H9 (cell line): ENCODE measurements at regions not wholly inside any gene's neighbourhood (a gene's known extent, or its start where the extent isn't known, plus 50 kb on each side); places are given as distances from the start of the nearest gene placed in this dataset.
"Not testable (repeated sequence)": the region's sequence is repeated elsewhere in the genome, so short reads cannot be mapped to it uniquely, and the experiment has no call there.

Experiments
- DNase-seq: peaks from one replicate; pipeline ENCODE4 v3.0.0-alpha.2; 2017
- H2AFZ ChIP-seq: one replicate; pipeline ENCODE4 v1.6.1; 2013; ENCODE audit warnings: mild to moderate bottlenecking, low read length, control low read depth, moderate library complexity
- H2AK5ac ChIP-seq: 2 replicates; pipeline ENCODE4 v1.6.1; 2013; ENCODE audit warnings: low read length, control low read depth, mixed read lengths; ENCODE audit not compliant: insufficient read length
- H2BK120ac ChIP-seq: one replicate; pipeline ENCODE4 v1.6.1; 2013; ENCODE audit warnings: low read depth, mild to moderate bottlenecking, low read length, control low read depth, inconsistent platforms; ENCODE audit not compliant: poor library complexity, severe bottlenecking
- H2BK12ac ChIP-seq: 2 replicates; pipeline ENCODE4 v1.6.1; 2013; ENCODE audit warnings: low read length, control low read depth, mixed read lengths, low read depth; ENCODE audit not compliant: insufficient read length
- H2BK15ac ChIP-seq: 2 replicates; pipeline ENCODE4 v1.6.1; 2013; ENCODE audit warnings: low read depth, low read length, control low read depth
- H2BK20ac ChIP-seq: one replicate; pipeline ENCODE4 v1.6.1; 2013; ENCODE audit warnings: low read depth, mild to moderate bottlenecking, low read length, control low read depth, inconsistent platforms; ENCODE audit not compliant: poor library complexity, severe bottlenecking
- H2BK5ac ChIP-seq: 2 replicates; pipeline ENCODE4 v1.6.1; 2013; ENCODE audit warnings: low read length, control low read depth, mixed read lengths; ENCODE audit not compliant: insufficient read length
- H3K14ac ChIP-seq: 2 replicates; pipeline ENCODE4 v1.6.1; 2013; ENCODE audit warnings: low read length, control low read depth; ENCODE audit not compliant: insufficient read depth
- H3K18ac ChIP-seq: 2 replicates; pipeline ENCODE4 v1.6.1; 2013; ENCODE audit warnings: low read depth, mild to moderate bottlenecking, mixed read lengths, low read length, control low read depth; ENCODE audit not compliant: insufficient read length
- H3K23ac ChIP-seq: 2 replicates; pipeline ENCODE4 v1.6.1; 2013; ENCODE audit warnings: low read length, control low read depth, mixed read lengths, low read depth; ENCODE audit not compliant: insufficient read length
- H3K23me2 ChIP-seq: 2 replicates; pipeline ENCODE4 v1.6.1; 2013; ENCODE audit warnings: low read depth, mild to moderate bottlenecking, mixed read lengths, low read length, control low read depth; ENCODE audit not compliant: insufficient read length, poor library complexity, severe bottlenecking
- H3K27ac ChIP-seq: 2 replicates; pipeline ENCODE4 v1.5.1; 2013; ENCODE audit warnings: low read length, control low read depth, mixed read lengths, low read depth; ENCODE audit not compliant: insufficient read length
- H3K27me3 ChIP-seq: 2 replicates; pipeline ENCODE4 v1.6.1; 2013; ENCODE audit warnings: low read length, control low read depth, inconsistent platforms; ENCODE audit not compliant: insufficient read depth
- H3K4ac ChIP-seq: 2 replicates; pipeline ENCODE4 v1.6.1; 2013; ENCODE audit warnings: low read depth, mild to moderate bottlenecking, control low read depth, inconsistent platforms, low read length, moderate library complexity
- H3K4me1 ChIP-seq: 2 replicates; pipeline ENCODE4 v1.6.1; 2013; ENCODE audit warnings: low read length, control low read depth, inconsistent platforms; ENCODE audit not compliant: insufficient read depth
- H3K4me2 ChIP-seq: 2 replicates; pipeline ENCODE4 v1.6.1; 2013; ENCODE audit warnings: low read length, control low read depth, mixed read lengths; ENCODE audit not compliant: insufficient read length, insufficient read depth
- H3K56ac ChIP-seq: 2 replicates; pipeline ENCODE4 v1.6.1; 2013; ENCODE audit warnings: low read depth, mild to moderate bottlenecking, mixed read lengths, low read length, control low read depth; ENCODE audit not compliant: insufficient read length
- H3K79me1 ChIP-seq: 2 replicates; pipeline ENCODE4 v1.6.1; 2013; ENCODE audit warnings: low read depth, mild to moderate bottlenecking, moderate library complexity, low read length, control low read depth, inconsistent platforms; ENCODE audit not compliant: insufficient read depth, poor library complexity, severe bottlenecking
- H3K79me2 ChIP-seq: 2 replicates; pipeline ENCODE4 v1.6.1; 2013; ENCODE audit warnings: low read length, control low read depth, inconsistent platforms; ENCODE audit not compliant: insufficient read depth
- H3K9ac ChIP-seq: 2 replicates; pipeline ENCODE4 v1.6.1; 2013; ENCODE audit warnings: low read length, control low read depth, mixed read lengths; ENCODE audit not compliant: insufficient read length; ENCODE audit errors: extremely low read depth
- H3K9me3 ChIP-seq: one replicate; pipeline ENCODE4 v1.6.1; 2013; ENCODE audit warnings: low read depth, low read length, inconsistent platforms; ENCODE audit not compliant: control insufficient read depth
- H3T11ph ChIP-seq: one replicate; pipeline ENCODE4 v1.6.1; 2013; ENCODE audit warnings: mild to moderate bottlenecking, low read length, control low read depth, inconsistent platforms
- H4K20me1 ChIP-seq: one replicate; pipeline ENCODE4 v1.6.1; 2013; ENCODE audit not compliant: control insufficient read depth, insufficient read length, insufficient read depth
- H4K5ac ChIP-seq: 2 replicates; pipeline ENCODE4 v1.6.1; 2013; ENCODE audit warnings: low read depth, mild to moderate bottlenecking, mixed read lengths, low read length, control low read depth; ENCODE audit not compliant: insufficient read length
- H4K8ac ChIP-seq: replicated peaks from 2 replicates; pipeline ENCODE4 v1.6.1; 2013; ENCODE audit warnings: low read length, control low read depth, mixed read lengths, low read depth; ENCODE audit not compliant: insufficient read length
- H4K91ac ChIP-seq: 2 replicates; pipeline ENCODE4 v1.6.1; 2013; ENCODE audit warnings: low read depth, mild to moderate bottlenecking, moderate library complexity, mixed read lengths, low read length, control low read depth; ENCODE audit not compliant: insufficient read length
- H3K27ac Mint-ChIP-seq, 3 experiments: 2 replicates in 2 of 3; 3 replicates in 1 of 3; pipeline ENCODE4 v1.8.0; 2020 to 2021; ENCODE audit warnings: mixed read lengths in 3 of 3, mild to moderate bottlenecking in 1 of 3, moderate library complexity in 1 of 3
- H3K27me3 Mint-ChIP-seq: 2 replicates; pipeline ENCODE4 v1.8.0; 2021; ENCODE audit warnings: low read depth, mild to moderate bottlenecking, moderate library complexity, mixed read lengths
- H3K36me3 Mint-ChIP-seq, 3 experiments: 2 replicates in 2 of 3; 3 replicates in 1 of 3; pipeline ENCODE4 v1.8.0; 2020 to 2021; ENCODE audit warnings: low read depth in 3 of 3, mixed read lengths in 3 of 3; ENCODE audit not compliant: insufficient read depth in 1 of 3
- H3K4me1 Mint-ChIP-seq, 2 experiments: 2 replicates each; pipeline ENCODE4 v1.8.0; 2020; ENCODE audit warnings: mixed read lengths in 2 of 2
- H3K4me3 Mint-ChIP-seq, 2 experiments: 2 replicates in 1 of 2; 3 replicates in 1 of 2; pipeline ENCODE4 v1.8.0; 2020 to 2021; ENCODE audit warnings: mild to moderate bottlenecking in 2 of 2, mixed read lengths in 2 of 2, moderate library complexity in 1 of 2
- H3K9me3 Mint-ChIP-seq, 2 experiments: 2 replicates in 1 of 2; 3 replicates in 1 of 2; pipeline ENCODE4 v1.8.0; 2020; ENCODE audit warnings: mild to moderate bottlenecking in 2 of 2, mixed read lengths in 2 of 2, moderate library complexity in 1 of 2
- WGBS: extraction: QIAGEN DNeasy Blood & Tissue Kit; methylation state at CpG from one replicate; pipeline ENCODE4 v1.1.7; 2013; ENCODE audit warnings: missing lambda C conversion rate, low lambda C conversion rate, mixed read lengths; ENCODE audit not compliant: insufficient read length; ENCODE audit errors: extremely low coverage; 5-methylcytosine and 5-hydroxymethylcytosine counted together

- no CpG with 5 or more reads among the region's 1 CpG for WGBS
- not testable (repeated sequence) for H4K8ac ChIP-seq, H2BK120ac ChIP-seq, H3K18ac ChIP-seq, H3K27me3 ChIP-seq, H2AFZ ChIP-seq, H3K27ac ChIP-seq, H3K14ac ChIP-seq, H3K4me3 Mint-ChIP-seq, H3K79me1 ChIP-seq, H3K9me3 ChIP-seq, H3K4me1 ChIP-seq, H3K9me3 Mint-ChIP-seq, H4K91ac ChIP-seq, H2BK15ac ChIP-seq, H3K36me3 Mint-ChIP-seq, H2BK12ac ChIP-seq, H3K27ac Mint-ChIP-seq, H3T11ph ChIP-seq, H3K4me2 ChIP-seq, H2BK5ac ChIP-seq, H2BK20ac ChIP-seq, H4K5ac ChIP-seq, H3K4ac ChIP-seq, H2AK5ac ChIP-seq, H3K23ac ChIP-seq, DNase-seq, H3K23me2 ChIP-seq, H3K79me2 ChIP-seq, H3K27me3 Mint-ChIP-seq, H3K4me1 Mint-ChIP-seq, H3K56ac ChIP-seq, H3K9ac ChIP-seq, H4K20me1 ChIP-seq
Measured at GRCh38 chr2:87693882-87694281, 54.0 kb upstream of the PLGLB2 start.

- H3K23ac ChIP-seq, H3K4me2 ChIP-seq, H3K14ac ChIP-seq, H3K23me2 ChIP-seq, H2BK5ac ChIP-seq, H3K79me1 ChIP-seq, H3K27ac ChIP-seq, H4K91ac ChIP-seq, H3K9me3 ChIP-seq, H2BK120ac ChIP-seq, H3K56ac ChIP-seq, H3T11ph ChIP-seq, H3K4me1 ChIP-seq, H2BK20ac ChIP-seq, H2AK5ac ChIP-seq, H3K27ac Mint-ChIP-seq, H3K4me3 Mint-ChIP-seq, H3K36me3 Mint-ChIP-seq, H3K4ac ChIP-seq, H4K8ac ChIP-seq, H2BK12ac ChIP-seq, H3K9me3 Mint-ChIP-seq, H3K27me3 Mint-ChIP-seq, H2AFZ ChIP-seq, H3K9ac ChIP-seq, H3K18ac ChIP-seq, H3K4me1 Mint-ChIP-seq, H4K5ac ChIP-seq, H3K79me2 ChIP-seq, H3K27me3 ChIP-seq, H4K20me1 ChIP-seq, H2BK15ac ChIP-seq: not testable (repeated sequence)
- DNase-seq: peak; percentile 8
- no CpG with 5 or more reads among the region's 9 CpGs for WGBS
Measured at GRCh38 chr2:87695596-87696323, 52.1 kb upstream of the PLGLB2 start.
